Esophagus mucosa (tissue), 1 donor: ENCODE measurements at regions not wholly inside any gene's neighbourhood (a gene's known extent, or its start where the extent isn't known, plus 50 kb on each side); places are given as distances from the start of the nearest gene placed in this dataset.

Source experiments
- ATAC-seq: fragments of 200-7000 bp; cut with Tn5 transposase; one replicate; pipeline ENCODE4 v1.9.1; 2020
- donor health status: DM: yes; HTN: yes; CAD: no.

DNA sequence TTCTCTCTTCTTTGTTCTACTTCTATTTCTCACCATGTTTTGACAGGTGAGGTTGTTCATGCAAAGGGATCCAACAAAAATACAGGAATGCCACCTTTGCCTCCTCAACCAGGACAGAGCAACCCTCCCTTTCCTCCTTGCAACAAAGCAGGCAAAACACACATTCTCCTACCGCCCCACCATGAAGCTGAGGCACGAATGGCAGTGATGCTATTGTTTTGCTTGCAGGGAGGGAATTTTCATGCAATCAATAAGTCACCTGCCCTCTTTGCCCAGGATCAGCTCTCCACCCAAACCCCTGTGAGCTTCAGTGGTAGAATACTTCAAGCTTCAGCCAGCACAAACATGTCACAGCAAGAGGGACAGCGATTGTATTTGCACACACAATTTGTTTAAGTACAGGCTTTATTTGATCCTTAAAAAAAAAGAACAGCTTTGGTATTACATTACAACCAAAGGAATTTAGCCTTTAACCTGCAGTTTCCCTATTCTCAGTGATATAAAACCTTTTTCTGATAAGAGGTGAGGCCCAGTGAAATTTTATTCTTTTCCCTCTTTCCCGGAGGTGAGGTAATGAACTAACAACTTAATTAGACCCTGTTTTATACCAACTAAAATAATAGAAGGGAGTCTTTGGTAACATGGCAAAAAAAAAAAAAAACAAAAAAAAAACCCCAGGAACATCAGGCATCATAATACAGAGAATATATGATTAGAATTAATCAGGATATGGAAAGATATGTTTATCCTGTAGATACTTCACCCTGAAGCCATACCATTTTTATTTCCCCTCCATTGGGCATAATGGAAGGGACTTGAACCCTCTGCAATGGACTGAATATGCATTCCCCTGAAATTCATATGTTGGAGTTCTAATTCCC, 87.0 kb upstream of the EEA1 start:
- peak; percentile 27 for ATAC-seq

DNA sequence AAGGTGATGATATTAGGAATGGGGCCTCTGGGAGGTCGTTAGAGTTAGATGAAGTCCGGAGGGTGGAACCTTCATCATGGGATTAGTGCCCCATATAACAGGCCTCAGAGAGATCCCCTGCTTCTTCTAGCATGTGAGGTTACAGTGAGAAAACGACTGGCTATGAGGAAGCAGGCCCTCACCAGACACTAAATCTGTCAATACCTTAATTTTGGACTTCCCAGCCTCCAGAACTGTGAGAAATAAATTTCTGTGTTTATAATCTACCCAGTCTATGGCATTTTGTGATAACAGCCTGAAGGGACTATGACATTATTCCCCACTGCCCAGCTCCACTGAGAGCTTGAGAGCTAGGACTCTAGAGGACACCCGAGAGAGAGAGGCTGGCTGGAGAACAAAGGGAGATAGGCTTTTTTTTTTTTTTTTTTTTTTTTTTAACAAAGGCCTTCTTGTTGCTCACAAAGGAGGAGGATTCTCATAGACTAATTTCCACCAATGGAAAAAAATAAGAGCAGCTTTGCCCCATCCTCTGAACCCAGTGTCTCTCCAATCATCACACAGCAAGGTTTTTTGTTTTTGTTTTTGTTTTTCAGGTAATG, 87.8 kb upstream of the EEA1 start:
- no peak for ATAC-seq

DNA sequence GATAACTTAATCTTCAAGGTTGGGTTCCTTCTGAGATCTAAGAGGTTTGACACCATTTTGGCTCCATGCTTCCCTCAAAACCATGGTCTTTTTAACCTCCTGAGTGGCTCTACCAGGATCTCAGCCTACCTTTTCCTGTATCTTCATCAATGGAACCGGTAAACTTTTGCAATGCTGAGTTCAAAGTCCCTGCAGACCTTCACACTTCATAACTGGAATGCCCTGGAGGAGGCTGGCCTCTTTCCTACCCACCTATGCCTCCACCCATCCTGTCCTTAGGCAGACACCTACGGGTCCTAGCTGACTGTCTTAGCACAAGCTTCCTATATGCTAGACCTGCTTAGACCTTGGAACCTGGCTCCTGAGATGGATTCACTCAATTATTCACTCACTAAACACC, 89.5 kb upstream of the EEA1 start:
- no peak for ATAC-seq

DNA sequence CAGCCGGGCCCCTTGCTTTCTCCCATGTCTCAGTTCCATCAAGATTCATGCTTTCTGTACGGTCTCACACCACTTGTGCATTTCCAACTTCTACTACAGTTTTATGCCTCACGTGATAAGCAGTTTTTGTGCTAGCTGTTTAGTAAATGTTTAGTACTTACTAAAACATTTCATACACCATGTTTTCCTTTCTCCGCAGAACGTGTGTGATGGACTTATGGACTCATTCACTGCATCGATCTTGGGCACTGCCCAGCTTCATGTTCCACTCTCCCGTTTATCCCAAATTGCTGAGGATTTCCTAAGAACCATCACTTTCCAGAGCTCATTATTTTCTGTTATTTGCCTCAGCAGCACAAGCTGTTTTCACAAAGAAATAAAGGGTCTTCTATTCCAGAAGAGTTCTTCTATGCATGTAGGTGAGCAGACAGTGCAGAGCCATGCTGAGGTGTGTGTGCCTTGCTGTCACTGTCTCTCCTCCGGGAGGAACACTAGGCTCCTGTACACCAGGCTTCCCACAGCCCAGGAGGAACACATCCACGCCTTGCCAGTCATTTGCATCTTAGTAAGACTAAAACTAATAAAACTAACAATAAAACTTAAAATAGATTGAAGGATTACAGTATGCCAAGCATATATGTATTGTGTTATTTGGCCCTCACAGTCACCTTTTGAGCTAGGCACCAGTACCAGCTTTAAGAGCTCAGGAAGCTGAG, 90.3 kb upstream of the EEA1 start:
- ATAC-seq, result no peak

DNA sequence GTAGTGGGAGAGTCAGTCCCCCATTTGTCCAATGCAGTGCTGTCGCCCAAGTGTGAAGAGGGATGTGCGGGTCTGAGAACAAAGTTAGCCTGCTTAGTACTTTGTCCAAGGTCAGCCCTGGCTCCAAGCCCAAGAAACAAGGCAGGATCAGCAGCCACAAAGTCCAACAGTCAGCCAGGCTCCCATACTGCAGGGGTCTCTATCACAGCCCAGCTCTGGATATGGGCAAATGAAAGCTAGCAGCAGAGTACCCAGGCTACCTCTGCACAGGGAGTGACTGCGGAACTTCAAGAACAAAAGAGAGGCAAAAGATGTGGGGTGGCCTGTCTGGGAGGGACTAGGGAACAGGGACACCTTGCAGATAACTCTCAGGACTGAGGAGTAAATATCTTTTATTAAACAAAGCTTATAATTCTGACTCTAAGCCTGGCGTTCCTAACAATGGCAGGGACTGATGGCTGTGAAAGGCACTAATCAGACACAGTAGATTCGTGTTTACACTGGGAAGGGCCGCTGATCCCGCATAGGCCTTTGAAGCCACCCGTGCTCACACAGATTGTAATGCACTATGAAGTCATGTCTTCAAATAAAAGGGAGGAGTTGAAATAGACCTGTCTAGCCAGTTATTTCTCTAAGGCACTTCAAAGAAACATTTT, 91.0 kb upstream of the EEA1 start:
- ATAC-seq, result peak; percentile 97

DNA sequence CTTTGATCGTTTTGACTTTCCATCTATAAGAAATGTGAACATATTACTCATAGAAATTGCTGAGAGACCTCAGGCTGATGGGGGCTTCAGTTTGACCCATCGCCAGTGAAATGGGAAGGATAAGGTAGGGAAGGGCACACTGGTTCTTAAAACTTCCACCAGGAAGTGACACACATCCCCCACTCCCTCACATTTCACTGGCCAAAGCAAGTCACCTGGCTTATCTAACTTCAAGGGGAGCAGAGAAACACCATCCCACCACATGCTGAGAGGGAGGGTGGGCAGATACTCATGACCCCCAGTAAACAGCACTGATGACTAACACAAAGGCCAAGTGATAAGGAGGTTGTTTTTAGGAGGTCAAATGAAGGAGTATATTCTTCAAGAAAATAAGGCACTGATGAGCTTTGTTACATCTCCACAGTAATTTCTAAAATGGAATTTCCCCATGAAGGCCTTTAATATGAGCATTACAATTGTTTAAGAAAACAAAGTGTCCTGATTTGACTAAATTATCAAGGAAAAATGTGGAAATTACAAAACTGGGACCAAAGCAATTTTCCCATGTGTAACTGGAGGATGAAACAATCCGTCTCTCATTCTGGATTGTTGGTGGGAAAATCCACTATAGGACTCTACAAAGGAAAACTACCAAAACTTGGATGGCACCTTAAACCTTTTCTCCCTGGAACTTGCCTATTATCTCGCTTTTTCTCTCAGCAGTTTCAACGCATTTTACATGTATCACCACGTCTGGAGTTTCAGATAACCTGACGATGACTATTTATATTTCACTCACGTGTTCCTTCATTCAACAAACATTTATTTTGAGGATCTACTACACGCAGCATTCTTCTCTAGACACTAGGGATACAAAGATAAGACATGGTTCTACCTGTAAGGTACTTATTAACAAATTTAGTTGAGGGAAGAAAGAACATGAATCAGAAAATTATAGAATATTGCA, 91.8 kb upstream of the EEA1 start:
- ATAC-seq, result no peak

DNA sequence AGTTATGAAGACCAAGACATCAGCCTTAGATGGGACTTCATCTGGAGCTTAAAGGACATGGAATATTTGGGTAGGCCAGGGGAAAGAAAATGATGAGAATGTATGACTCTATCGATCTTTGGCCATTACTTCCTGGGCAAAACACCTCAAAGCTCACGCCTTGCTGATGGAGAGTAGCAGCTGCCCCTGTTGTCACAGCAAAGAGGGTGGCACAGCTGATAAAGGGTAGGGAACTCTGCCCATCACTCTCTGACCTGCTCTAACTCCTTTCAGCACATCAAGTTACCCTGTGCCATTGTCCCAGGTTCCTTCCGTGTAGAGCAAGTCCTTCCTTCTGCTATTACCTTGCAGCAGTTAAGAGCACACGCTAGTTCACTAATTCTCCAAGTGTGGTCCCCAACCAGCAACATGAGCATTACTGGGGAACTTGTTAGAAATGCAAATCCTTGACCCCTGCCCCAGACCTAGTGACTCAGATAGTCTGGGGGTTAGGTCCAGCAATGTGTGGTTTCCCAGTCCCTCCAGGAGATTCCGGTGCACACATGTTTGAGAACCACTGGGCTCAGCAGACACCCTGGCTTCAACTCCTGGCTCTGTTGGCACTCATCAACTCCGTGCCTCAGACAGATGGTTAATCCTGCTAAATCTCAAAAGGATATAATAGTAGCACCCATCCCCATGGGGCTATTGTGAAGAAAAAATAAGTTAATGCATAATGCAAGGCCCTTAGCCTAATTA, 93.7 kb upstream of the EEA1 start:
- no peak for ATAC-seq

DNA sequence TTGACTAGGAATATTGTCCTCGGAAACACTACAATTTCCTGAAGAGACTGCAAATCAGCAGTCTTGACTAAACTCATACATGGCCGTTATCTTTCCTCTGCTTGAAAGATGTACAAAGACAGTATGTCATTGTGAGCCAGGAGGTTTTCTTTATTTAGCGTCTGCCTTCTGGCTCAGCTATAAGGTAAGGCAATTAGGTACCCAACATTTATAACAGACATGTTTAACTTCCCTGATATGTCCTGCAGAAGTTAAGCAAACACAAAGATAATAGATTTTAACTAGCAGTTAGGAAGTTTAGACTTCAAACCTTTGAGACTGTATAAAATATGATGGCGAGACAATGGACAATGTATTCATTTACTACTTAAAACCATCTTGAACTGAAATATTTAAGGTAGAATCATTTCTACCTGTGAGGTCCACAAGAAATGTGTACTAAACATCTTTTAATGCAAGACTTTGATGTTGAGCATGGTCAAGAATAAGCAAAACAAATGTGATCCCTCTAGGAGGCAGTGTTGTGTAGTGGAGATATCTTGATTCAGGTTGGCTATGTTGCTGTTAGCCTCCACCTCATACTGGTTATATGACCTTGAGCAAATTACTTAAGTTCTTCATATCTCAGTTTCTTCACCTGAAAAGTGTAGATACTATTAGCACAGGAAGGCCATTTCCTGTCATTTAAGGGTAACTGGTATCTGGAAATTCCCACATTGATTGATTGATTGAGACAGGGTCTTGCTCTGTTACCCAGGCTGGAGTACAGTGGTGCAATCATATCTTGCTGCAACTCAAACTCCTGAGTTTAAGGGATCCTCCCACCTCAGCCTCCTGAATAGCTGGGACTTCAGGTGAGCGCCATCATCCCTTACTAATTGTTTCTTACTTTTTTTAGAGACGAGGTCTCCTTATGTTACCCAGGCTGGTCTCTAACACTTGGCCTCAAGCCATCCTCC, 96.3 kb upstream of the EEA1 start:
- ATAC-seq, result peak; percentile 78

DNA sequence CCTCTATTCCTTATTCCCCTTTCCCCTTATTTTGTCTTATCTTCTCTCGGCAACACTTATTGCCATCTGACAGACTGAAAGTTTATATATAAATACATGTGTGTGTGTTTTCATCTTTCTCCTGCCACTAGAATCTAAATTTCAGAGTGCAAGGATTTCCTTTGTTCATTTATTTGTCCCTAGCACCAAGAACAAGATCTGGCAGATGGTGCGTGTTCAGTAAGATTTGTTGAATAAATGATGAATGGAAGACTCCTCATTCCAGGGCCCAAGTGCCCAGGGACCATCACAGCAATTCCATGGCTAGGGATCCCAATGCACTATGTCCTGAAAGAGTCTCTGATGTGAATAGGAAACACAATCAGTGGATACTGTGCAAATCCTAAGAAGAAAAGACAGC, 97.9 kb upstream of the EEA1 start:
- ATAC-seq, result no peak

DNA sequence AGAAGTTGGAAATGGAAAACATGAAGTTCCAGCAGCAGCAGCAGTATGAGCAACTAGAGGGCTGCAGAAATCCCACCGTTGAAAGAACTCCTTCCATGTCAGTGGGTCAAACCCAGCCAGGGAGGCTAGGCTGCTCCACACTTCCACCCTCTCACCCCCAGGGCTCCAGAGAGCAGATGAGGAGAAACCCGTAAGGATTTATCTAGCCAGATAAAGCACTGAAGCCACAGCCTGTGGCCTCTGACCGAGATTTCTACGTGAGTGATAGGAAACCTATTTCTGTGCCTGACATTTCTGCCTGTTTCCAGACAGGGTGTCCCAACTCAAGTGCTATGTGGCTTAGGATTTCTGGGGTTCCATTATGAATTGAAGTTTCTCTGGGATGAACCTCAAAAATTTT, 100.0 kb upstream of the EEA1 start:
- ATAC-seq, result no peak

DNA sequence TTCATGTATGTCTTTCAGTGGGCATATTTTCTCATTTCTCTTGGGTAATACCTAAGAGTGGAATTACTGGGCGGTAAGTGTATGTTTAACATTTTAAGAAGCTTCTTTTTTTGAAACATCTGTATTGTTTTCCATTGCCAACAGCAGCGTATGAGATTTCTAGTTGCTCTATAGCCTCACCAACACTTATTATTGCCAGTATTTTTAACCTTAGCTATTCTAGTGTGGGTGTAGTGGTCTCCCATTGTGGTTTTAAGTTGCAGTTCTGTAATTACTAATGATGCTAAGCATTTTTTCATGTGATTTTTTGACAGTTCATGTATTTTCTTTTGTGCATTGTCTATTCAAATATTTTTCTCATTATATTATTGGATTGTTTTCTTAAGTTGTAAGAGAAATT, 101.9 kb upstream of the EEA1 start:
- no peak for ATAC-seq

DNA sequence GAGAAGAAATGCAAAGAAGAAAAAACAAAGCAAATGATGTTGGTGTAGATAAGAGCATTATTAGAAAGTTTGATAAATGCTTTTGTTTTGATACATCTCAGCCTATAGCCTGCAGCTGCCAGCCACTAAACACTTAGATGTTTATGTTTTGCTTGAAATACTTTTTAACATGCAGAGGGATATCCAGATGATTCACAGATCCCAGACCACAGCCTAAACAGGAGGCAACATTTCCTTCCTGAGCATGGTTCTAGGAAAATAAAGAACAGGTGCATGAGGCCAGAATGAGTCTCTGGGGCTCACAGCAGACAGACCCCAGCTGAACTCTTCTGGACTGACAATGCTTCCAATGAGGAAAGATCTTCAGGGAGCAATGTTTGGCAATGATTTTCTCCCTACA, 103.7 kb upstream of the EEA1 start:
- no peak for ATAC-seq

DNA sequence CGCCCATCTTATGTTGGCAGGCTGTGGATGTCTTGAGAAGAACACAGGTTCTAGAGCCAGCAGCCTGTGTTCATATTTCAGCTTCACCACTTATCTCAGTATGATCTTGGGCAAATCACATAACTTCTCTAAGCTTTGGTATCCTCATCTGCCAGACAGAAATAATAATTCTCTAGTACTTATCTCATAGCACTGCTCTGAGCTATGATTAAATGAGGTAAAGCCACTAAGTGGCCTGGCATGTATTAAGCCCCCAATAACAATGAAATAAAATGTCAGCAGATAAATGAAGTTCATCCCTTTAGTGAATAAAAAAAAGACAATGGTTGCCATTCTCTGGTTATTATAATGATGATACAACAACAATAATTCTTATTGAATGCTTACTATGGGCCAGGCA, 104.9 kb upstream of the EEA1 start:
- ATAC-seq, result no peak

DNA sequence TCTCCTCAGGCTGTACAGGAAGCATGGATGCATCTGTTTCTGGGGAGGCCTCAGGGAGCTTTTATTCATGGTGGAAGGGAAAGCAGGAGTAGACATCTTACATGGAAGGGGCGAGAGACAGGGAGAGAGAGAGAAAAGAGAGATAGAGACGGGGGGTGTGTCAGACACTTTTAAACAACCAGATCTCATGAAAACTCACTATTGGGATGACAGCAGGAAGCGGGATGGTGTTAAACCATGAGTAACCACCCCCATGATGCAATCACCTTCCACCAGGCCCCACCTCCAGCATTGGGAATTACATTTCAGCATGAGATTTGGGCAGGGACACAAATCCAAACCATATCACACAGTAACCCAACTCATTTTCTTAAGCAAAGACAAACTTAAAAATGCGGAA, 110.0 kb upstream of the EEA1 start:
- ATAC-seq, result no peak

DNA sequence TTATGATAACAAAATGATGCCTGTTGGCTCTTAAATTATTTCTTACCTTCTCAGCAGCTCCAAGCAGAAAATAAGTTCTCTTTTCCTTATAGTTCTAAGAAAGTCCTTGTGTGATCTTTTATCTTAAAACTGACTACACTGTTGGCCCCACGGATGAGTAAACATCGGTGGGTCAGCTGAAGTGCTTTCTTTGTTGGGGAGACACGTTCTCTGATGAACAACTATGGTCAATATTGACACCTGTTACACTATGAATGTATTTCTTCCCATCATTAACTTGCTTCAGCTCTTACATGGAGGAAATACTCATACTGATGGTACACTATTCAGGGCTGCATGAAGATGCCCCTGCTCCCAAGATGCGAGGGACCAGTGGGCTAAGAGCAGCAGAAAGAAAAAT, 110.8 kb upstream of the EEA1 start:
- ATAC-seq, result no peak

DNA sequence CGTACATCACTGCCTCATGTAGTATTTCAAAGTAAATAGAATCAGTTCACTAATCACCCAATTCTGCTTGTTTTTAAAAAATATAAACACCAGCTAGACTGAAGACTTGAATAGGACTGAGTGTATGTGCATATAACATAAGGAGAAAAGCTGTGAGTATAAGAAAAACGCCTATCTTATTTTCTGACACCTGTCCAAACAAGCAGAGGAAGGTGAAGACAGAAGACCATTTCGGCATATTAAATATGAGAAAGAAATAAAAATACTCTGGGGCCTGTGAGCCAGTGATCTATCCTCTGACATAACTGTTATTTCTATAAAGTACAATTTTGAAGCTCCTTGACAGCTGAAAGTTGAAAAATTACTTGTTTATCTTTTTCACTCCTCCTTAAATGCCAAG, 111.3 kb upstream of the EEA1 start:
- no peak for ATAC-seq

DNA sequence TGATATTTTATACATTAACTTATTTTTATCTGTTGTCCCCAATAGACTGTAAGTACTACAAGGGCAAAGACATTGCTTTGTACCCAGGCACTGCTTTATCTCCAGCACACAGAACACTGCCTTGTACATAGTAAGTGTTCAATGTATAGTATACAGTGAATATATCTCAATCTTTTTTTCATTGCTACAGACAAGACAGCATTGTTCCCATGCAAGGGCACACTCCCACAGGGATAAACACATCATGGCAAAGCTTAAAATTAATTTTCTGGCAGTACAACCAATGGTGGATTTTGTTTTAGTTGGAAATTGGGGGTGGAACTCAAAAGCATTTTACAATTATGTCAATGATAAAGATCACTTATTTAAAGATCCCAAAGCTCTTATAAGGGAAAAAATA, 112.3 kb upstream of the EEA1 start:
- ATAC-seq, result no peak

DNA sequence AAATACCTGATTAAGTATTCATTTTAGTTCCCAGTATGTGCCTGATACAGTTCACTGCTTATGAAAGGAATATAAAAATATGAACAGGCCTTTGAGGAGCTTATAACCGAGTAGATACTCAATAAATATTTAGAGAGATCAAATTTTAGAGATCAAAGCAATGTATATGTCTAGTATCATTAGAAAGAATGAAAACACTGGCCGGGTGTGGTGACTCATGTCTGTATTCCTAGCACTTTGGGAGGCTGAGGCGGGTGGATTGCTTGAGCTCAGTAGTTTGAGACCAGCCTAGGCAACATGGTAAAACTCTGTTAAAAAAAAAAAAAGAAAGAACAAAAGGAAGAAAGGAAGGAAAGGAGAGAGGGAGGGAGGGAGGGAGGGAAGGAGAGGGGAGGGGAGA, 113.2 kb upstream of the EEA1 start:
- no peak for ATAC-seq

DNA sequence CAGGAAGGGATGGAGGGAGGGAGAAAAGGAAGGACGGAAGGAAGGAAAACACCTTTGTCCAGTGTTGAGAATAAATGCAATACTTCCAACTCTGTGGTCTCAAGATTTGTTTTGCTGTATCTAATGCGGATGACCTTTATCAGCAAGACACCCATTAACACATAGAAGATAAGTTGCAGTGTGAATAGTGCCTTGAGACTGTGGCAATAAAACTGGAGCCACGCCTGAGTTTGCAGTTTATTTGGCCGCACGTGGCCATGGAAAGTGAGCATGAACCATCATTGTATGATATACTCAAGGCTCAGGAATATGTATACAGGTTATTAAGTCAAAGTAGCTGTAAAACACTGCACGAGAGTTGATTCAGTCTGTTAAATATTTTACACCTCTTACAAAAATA, 113.6 kb upstream of the EEA1 start:
- ATAC-seq, result no peak

DNA sequence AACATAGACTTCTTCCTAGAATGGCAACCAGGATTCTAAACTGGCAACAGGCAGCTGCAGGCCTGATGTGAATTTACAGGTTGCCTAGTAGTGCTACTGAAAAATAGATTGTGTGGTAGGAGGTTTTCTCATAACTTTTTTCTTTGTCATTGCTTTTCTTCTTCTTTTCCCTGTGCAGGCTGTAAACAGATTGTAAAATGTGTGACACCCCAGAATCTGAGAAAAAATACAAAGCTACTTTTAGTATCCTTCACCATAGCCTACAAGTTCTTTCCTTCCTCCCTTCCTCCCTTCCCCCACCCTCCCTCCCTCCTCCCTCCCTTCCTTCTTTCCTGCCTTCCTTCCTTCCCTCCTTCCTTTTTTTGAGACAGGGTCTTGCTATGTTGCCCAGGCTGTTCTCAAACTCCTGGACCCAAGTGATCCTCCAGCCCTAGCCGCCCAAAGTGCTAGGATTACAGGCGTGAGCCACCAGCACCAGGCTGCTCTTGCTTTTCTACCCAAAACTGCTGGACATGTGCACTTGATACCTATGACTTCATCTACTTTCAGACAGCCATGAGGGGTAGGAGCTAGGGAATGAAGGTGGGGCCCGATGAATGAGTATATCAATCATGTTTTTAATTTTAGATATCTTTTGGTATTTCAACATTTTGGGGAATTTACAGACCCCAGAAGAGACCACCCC, 114.2 kb upstream of the EEA1 start:
- ATAC-seq, result no peak
